Endothelial cell of umbilical vein (primary cell): ENCODE measurements at regions not wholly inside any gene's neighbourhood (a gene's known extent, or its start where the extent isn't known, plus 50 kb on each side); places are given as distances from the start of the nearest gene placed in this dataset.

Experiments used
- BruUV-seq: library from RNA; stranded (reverse); fragments of 400-500 nt; replicated peaks from 2 replicates; lab custom pipeline; 2021; lab: Mats Ljungman, UMichigan
- CTCF ChIA-PET: fragments of 300-600, 350-600 bp; sonication (Branson Sonifier 250); formaldehyde crosslinking; loops from one replicate; lab custom pipeline; 2021; ENCODE audit warnings: antibody characterized with exemption, inconsistent platforms; lab: Charles Lee
- POLR2A ChIA-PET: fragments of 300-600, 350-600 bp; sonication (Branson Sonifier 250); formaldehyde crosslinking; loops from one replicate; lab custom pipeline; 2021; ENCODE audit warnings: antibody characterized with exemption, inconsistent platforms; lab: Charles Lee
- DNase-seq: peaks from one replicate; pipeline ENCODE4 v3.0.0-alpha.2; 2011; ENCODE audit warnings: low read depth, low spot score
- FAIRE-seq: peaks from 2 replicates; lab custom pipeline; 2011; peaks lifted over from hg19 to GRCh38; lab: Jason Lieb, UNC
- H2AFZ ChIP-seq: 2 replicates; pipeline ENCODE4 v1.6.0; 2012; ENCODE audit warnings: low read depth, low read length, control low read depth, inconsistent platforms
- H3K27ac ChIP-seq: 2 replicates; pipeline ENCODE4 v1.5.1; 2011; ENCODE audit warnings: low read depth, mild to moderate bottlenecking, control low read depth, low read length, moderate library complexity; ENCODE audit not compliant: insufficient read depth
- H3K27me3 ChIP-seq, 2 experiments: 2 replicates each; pipeline versions ENCODE4 v1.6.0 to v1.6.1; 2011; ENCODE audit warnings: low read length in 2 of 2, mixed read lengths in 1 of 2; ENCODE audit not compliant: control insufficient read depth in 2 of 2, insufficient read depth in 2 of 2
- H3K36me3 ChIP-seq, 2 experiments: 2 replicates in 1 of 2; 3 replicates in 1 of 2; pipeline ENCODE4 v1.5.1; 2011; ENCODE audit warnings: low read length in 2 of 2, mild to moderate bottlenecking in 1 of 2, moderate library complexity in 1 of 2; ENCODE audit not compliant: control insufficient read depth in 2 of 2, insufficient read depth in 2 of 2; ENCODE audit errors: extremely low read depth in 1 of 2
- H3K4me1 ChIP-seq: 3 replicates; pipeline ENCODE4 v1.5.1; 2011; ENCODE audit warnings: mild to moderate bottlenecking, low read length; ENCODE audit not compliant: control insufficient read depth, insufficient read depth; ENCODE audit errors: extremely low read depth
- H3K4me2 ChIP-seq: 2 replicates; pipeline ENCODE4 v1.6.1; 2011; ENCODE audit warnings: low read length, control low read depth, mixed read lengths; ENCODE audit not compliant: insufficient read depth
- H3K4me3 ChIP-seq, 3 experiments: fragments of 200-600 bp in 1 of 3; sonication (generic), shearing (Covaris generic) in 1 of 3; replicated peaks in 1 of 3; 2 replicates each; pipeline ENCODE4 v1.5.1; 2011 to 2016; ENCODE audit warnings: control low read depth in 3 of 3, low read length in 3 of 3, mild to moderate bottlenecking in 2 of 3, inconsistent platforms in 1 of 3, low read depth in 1 of 3, moderate library complexity in 1 of 3; ENCODE audit not compliant: insufficient read depth in 1 of 3
- H3K79me2 ChIP-seq: 2 replicates; pipeline ENCODE4 v1.6.0; 2012; ENCODE audit warnings: low read length, inconsistent platforms; ENCODE audit not compliant: control insufficient read depth, insufficient read depth
- H3K9ac ChIP-seq: replicated peaks from 2 replicates; pipeline ENCODE3; 2011; ENCODE audit warnings: low read length, control low read depth; ENCODE audit not compliant: insufficient read depth; ENCODE audit errors: extremely low read depth
- H3K9me1 ChIP-seq: replicated peaks from 3 replicates; pipeline ENCODE4 v1.6.0; 2011; ENCODE audit warnings: mild to moderate bottlenecking, low read length; ENCODE audit not compliant: control insufficient read depth, insufficient read depth; ENCODE audit errors: extremely low read depth
- H3K9me3 ChIP-seq: replicated peaks from 2 replicates; pipeline ENCODE4 v1.5.1; 2012; ENCODE audit warnings: low read length, inconsistent platforms; ENCODE audit not compliant: control insufficient read depth, insufficient read depth
- H4K20me1 ChIP-seq: replicated peaks from 2 replicates; pipeline ENCODE3; 2011; ENCODE audit warnings: mild to moderate bottlenecking, low read length; ENCODE audit not compliant: control insufficient read depth, insufficient read depth; ENCODE audit errors: extremely low read depth
- CTCF ChIP-seq, 2 donors: IDR thresholded peaks; 1 replicate in 1 of 2; 2 replicates in 1 of 2; pipeline ENCODE4 v1.5.1; 2011; ENCODE audit warnings: low read length in 2 of 2, mild to moderate bottlenecking in 2 of 2, moderate library complexity in 2 of 2, control low read depth in 1 of 2, inconsistent platforms in 1 of 2, low read depth in 1 of 2; ENCODE audit not compliant: insufficient read depth in 1 of 2; ENCODE audit errors: extremely low read depth in 1 of 2
- FOS ChIP-seq: IDR thresholded peaks from 2 replicates; pipeline ENCODE4 v1.6.1; 2011; ENCODE audit warnings: mild to moderate bottlenecking, low read length, moderate library complexity, borderline replicate concordance; ENCODE audit not compliant: insufficient read depth
- MYC ChIP-seq: IDR thresholded peaks from one replicate; pipeline ENCODE4 v1.6.1; 2011; ENCODE audit warnings: mild to moderate bottlenecking, low read depth, low read length
- dilution Hi-C: fragments of 300-500 bp; cut with MboI; formaldehyde crosslinking; loops from one replicate; pipeline ENCODE4 v1.15.0; 2019; ENCODE audit warnings: low sequenced_read_pairs; ENCODE audit not compliant: extremely low pct_ligation_motif_present
- intact Hi-C: fragments of 100-400 bp; cut with micrococcal nuclease; formaldehyde crosslinking; loops from one replicate; pipeline ENCODE4 v1.10.0; 2022
- TF ChIP-seq, protein P1 (sequence below): IDR thresholded peaks from 2 replicates; pipeline ENCODE4 v1.6.1; 2011; ENCODE audit not compliant: insufficient read depth, insufficient read length

- Histone ChIP-seq H3K4me3 (no peak overlapping the region), H2AFZ (no peak overlapping the region), H4K20me1 (no peaks in the 10 kb centered on the region), H3K9ac (no peak overlapping the region), H3K4me2 (no peak overlapping the region), H3K9me1 (no peaks in the 10 kb centered on the region), H3K9me3 (no peaks in the 10 kb centered on the region), H3K27ac (no peak overlapping the region), H3K36me3 (no peaks in the 10 kb centered on the region), H3K79me2 (no peaks in the 10 kb centered on the region), H3K4me1 (no peaks in the 10 kb centered on the region), H3K27me3 (peaks cover 0 to 2% of the 10 kb centered on the region in 2 experiments)
- dilution Hi-C loops, result no loop called here
- no peak for FAIRE-seq
- POLR2A ChIA-PET, result no interaction called here
- CTCF ChIA-PET, result no interaction called here
- BruUV-seq, result no TSS peak
- DNase-seq, result no peak
- intact Hi-C loops, result no loop called here
- TF ChIP-seq CTCF (IDR thresholded peaks at IDR 0.05; ENCODE audit: extremely low read depth in 1 of 2, insufficient read depth in 1 of 2, low read depth in 1 of 2, low read length in 2 of 2), result no peak
Measured at GRCh38 chr4:129335818-129336217, 239.9 kb downstream of the C4orf33 start.

- no TSS peak for BruUV-seq
- H3K9ac ChIP-seq, result no peak overlapping the region
- dilution Hi-C loops, result no loop called here
- H3K9me1 ChIP-seq, result no peaks in the 10 kb centered on the region
- no peaks in the 10 kb centered on the region for H4K20me1 ChIP-seq
- H3K4me1 ChIP-seq, result no peaks in the 10 kb centered on the region
- no peak overlapping the region for H3K27ac ChIP-seq
- no peak for FAIRE-seq
- POLR2A ChIA-PET, result no interaction called here
- H3K27me3 ChIP-seq, result peaks cover 0 to 2% of the 10 kb centered on the region in 2 experiments
- TF ChIP-seq MYC (no peak), FOS (no peak)
- TF ChIP-seq, protein P1, sequence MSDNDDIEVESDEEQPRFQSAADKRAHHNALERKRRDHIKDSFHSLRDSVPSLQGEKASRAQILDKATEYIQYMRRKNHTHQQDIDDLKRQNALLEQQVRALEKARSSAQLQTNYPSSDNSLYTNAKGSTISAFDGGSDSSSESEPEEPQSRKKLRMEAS, result no peak
- CTCF ChIA-PET, result no interaction called here
- no peak overlapping the region for H2AFZ ChIP-seq
- H3K79me2 ChIP-seq, result no peaks in the 10 kb centered on the region
- no peak for DNase-seq
- no peak overlapping the region for H3K4me3 ChIP-seq
- no peak overlapping the region for H3K4me2 ChIP-seq
- no peaks in the 10 kb centered on the region for H3K36me3 ChIP-seq
- intact Hi-C loops, result no loop called here
- no peaks in the 10 kb centered on the region for H3K9me3 ChIP-seq
Measured at GRCh38 chr4:129336457-129337227, 240.7 kb downstream of the C4orf33 start.
